ENCODE measurements at regions not wholly inside any gene's neighbourhood (a gene's known extent, or its start where the extent isn't known, plus 50 kb on each side); places are given as distances from the start of the nearest gene placed in this dataset.

DNA sequence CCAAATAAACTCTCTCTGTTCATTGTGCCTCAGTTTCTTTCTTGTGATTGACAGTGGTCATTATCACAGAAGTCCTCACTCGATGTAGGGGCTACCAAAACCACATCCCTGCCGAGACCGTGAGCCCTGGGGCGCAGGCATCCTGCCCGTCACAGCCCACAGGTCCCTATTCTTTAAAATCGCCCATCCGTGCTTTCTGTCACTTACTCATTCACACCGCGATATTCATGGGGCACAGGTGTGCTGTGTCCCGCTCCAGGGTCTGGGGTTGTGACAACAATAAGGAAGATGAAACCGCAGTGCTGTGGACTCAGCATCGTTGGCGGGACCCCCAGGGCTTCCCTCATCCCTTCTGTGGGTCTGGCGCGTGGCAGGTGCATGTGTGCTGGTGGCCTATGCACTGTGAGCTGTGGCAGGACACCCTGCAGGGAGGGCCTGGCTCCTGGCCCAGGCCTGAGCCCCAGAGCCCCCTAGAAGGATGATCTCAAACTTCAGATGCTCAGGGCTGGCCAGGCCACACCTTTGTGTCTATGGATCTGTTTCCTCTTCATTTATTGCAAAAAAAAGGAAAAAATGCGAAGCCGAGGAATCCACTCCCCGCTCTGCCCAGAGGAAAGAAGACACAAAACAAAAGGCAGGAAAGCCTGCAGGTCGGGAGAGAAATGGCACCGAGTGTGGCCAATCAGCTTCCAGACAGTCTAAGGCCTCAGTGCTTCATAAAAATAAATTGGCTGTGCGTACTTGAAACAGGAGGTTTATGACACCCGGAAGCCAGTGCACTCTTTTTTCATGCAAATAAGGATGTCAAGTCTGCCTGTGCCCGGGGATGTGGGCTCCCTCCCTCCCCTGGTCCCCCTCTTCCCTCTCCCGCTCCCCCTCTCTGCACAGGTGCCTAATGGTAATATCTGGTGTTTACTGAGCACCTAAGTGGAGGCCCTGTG, 109.5 kb upstream of the ADRA2C start:
- TF ChIP-seq SMC3 (conservative IDR thresholded peaks at IDR 0.05; ENCODE audit: poor library complexity) (no peak), TAF1 (IDR thresholded peaks at IDR 0.05; ENCODE audit: low read depth) (no peak)
- TF ChIP-seq, protein P1, sequence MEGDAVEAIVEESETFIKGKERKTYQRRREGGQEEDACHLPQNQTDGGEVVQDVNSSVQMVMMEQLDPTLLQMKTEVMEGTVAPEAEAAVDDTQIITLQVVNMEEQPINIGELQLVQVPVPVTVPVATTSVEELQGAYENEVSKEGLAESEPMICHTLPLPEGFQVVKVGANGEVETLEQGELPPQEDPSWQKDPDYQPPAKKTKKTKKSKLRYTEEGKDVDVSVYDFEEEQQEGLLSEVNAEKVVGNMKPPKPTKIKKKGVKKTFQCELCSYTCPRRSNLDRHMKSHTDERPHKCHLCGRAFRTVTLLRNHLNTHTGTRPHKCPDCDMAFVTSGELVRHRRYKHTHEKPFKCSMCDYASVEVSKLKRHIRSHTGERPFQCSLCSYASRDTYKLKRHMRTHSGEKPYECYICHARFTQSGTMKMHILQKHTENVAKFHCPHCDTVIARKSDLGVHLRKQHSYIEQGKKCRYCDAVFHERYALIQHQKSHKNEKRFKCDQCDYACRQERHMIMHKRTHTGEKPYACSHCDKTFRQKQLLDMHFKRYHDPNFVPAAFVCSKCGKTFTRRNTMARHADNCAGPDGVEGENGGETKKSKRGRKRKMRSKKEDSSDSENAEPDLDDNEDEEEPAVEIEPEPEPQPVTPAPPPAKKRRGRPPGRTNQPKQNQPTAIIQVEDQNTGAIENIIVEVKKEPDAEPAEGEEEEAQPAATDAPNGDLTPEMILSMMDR (IDR thresholded peaks at IDR 0.05; ENCODE audit: poor library complexity, severe bottlenecking), result no peak

All from neural cell (in vitro differentiated cells).